ENCODE measurements at regions not wholly inside any gene's neighbourhood (a gene's known extent, or its start where the extent isn't known, plus 50 kb on each side); places are given as distances from the start of the nearest gene placed in this dataset.
A peak's percentile ranks its signal among the peaks of the same experiment; 100 is the strongest.
"Not testable (repeated sequence)": the region's sequence is repeated elsewhere in the genome, so short reads cannot be mapped to it uniquely, and the experiment has no call there.

DNA sequence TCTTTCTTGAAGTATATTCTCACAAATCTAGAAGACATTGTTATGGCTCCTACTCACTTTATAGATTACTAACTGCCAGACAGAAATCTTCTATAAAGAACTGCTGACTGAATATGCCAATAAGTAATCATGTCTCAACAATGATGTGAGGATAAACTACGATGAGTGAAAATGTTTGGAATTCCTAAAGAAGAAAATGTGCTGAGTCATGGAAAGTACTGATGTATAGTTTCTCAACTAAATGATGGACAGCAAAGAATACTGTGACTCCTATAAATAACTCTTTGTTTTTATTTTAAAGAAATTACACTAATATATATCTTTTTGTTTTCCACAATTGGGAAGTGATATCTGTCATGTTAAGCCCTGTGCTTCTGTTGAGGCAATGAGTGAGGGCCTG, 232.9 kb downstream of the LNPK start:
- no peak for DNase-seq (ENCODE audit: low read depth, low spot score)

DNA sequence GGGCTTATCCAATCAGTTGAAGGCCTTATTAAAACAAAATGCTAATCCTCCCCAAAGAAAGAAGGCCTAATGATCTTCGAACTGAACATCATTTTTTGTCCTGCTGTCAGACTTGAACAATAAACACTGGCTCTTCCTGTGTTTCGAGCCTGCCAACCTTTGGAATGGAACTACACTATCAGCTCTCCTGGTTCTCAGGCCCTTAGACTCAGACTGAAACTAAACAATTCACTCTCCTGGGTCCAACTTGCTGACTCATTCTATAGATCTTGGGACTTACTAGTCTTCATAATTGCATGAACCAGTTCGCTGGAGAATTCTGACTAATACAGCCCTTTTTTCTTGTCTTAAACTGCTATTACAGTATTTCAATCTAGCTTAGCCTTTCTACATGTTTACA, 235.2 kb downstream of the LNPK start:
- DNase-seq (ENCODE audit: low read depth, low spot score) = peak; percentile 14

DNA sequence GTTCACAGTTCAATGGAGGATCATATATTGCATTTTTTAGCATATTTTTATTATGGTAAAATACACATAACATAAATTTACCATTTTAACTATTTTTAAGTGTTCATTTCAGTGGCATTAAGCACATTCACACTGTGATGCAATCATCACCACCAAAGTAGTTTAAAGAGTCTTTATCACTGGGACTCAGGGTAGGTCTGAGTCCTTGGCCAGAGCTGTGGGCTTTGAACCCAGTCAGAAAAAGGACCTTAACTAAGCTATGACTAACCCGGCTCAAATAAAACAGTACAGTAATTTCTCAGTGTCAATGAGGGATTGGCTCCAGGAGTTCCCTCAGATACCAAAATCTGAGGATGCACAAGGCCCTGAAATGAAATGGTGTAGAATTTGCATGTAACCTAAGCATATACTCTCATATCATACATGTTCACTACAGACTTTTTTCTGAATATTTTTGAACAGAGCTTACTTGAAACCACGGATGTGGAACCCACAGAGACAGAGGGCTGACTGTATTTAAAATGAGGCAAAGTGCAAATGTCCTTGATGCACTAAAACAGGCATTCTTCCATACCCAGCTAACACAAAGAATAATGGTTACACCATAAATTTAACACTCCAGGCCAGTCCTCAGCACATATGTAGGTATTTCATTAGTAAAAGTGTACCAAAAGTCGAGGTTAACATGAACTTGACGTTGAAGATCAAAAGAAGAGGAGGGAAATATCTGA, 246.2 kb downstream of the LNPK start:
- DNase-seq (ENCODE audit: low read depth, low spot score) = no peak

DNA sequence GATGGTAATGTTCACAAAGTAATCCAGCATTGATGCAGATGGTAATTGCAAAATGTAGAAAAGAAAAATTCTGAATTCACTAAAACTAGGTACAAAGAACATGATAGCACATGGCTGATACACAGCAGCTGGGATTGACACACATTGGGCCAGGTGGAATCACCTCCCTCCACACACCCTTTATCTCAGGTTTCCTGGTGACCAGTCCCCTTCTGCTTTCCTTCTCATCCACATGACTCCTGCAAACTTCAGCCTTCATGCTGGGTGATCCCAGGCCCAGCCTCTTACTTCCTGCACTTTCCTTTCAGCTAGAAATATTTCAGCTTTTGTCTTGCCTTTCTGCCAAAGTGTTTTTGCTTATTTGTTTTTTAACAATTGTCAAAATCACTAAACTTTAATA, 246.9 kb downstream of the LNPK start:
- no peak for DNase-seq (ENCODE audit: low read depth, low spot score)

DNA sequence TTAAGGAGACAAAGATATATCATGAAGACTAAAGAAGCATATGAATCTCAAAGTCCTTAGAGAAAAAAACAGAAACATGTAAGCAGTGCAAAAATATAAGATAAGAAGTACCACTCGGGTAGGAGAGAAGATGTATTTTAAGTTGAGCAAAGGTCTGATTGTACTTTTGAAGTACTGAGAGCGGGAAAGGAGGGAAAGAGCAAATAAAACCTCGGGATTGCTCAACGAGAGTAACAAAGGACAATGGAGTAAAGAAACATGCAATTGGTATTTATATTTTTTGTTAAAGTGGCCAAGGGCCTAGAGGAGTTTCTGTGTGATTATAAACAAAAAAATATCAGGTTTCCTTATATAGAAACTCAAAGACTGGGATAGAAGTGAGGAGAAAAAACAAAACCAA, 251.9 kb downstream of the LNPK start:
- no peak for DNase-seq (ENCODE audit: low read depth, low spot score)

DNA sequence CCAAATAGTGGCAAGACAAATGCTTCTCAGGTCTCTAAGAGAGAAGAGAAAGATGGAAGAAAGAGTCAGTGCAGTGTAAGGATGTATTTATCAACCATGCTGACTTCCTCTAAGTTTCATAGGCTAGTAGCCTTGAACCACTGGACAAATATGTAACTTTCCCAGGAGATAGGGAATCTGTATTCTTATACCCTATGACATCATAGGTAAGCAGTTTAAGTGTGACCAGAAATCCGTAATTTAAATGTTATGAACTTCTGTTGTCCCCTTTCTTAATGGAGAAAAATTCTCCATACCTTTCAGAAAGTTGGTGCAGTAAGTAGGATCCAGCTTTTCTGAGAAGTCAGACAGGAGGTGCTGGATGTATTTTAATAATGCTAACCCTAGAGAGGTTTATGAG, 256.2 kb downstream of the LNPK start:
- DNase-seq (ENCODE audit: low read depth, low spot score) = no peak

DNA sequence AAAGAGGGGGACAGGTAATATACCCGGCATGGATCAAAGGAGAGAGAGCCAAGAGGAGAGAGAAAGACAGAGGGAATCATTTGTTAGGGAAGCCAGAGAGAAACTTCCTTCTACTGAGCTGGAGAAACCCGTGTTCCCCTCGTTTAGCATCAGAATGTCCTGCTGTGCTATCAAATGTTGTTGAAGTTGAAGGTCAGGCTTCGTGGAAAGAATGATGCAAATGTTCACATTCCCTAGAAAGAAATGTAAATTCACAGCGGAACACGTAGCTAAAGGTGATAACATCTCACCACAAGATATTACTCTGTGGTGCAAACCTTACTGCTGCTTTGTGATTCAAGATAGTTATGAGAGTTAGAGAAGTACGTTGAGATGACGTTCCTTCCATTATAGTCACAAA, 258.1 kb downstream of the LNPK start:
- no peak for DNase-seq (ENCODE audit: low read depth, low spot score)

DNA sequence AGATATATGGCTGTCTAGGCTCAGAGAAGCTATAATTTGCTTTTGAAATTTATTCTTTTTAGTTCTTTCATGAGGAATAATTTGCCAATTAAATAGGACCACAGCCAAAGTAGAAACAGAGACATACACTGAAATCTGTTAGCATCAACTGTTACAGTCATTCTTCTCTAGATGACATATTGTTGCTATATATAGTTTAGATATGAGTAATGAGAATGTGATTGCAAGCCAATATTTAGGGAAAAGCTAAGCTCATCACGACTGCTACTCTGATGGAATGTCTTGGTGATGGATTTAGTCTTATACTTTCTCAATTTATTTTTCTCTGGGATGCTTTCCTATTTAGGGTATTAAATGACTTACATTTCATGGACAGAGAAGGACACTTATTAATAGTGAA, 259.1 kb downstream of the LNPK start:
- no peak for DNase-seq (ENCODE audit: low read depth, low spot score)

DNA sequence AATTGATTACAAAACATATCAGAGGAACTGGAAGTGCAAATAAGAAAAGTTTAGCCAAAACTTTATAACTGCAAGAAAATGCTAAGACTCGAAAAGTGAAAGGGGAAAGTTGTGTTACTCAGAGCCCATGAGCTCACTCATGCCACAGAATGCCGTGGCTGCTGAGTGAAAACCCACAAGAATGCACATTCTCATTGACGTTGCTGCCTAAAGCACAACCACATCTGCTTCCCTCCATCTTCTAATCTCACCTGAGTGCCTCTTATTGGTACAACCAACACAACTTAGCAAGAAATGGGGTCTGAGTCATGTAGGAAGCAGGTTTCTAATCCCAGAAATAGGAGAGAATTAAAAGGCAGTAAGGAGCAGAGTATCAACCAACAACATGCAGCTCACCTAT, 259.7 kb downstream of the LNPK start:
- DNase-seq (ENCODE audit: low read depth, low spot score) = peak; percentile 88

DNA sequence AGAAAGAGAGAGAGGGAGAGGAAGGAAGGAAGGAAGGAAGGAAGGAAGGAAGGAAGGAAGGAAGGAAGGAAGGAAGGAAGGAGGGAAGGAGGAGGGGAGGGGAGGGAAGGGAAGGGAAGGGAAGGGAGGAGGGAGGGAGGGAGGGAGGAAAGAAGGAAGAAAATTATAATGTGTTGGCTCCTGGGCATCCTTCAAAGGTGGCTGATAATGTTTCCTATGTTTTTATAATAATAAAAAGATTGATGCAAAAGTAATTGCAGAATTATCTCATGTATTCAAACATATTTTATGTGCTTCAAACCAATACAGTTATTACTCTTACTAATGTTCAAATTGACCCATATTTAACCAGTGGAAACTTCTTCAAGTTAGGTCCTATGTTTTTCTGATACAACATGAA, 260.9 kb downstream of the LNPK start:
- DNase-seq (ENCODE audit: low read depth, low spot score) = no peak

DNA sequence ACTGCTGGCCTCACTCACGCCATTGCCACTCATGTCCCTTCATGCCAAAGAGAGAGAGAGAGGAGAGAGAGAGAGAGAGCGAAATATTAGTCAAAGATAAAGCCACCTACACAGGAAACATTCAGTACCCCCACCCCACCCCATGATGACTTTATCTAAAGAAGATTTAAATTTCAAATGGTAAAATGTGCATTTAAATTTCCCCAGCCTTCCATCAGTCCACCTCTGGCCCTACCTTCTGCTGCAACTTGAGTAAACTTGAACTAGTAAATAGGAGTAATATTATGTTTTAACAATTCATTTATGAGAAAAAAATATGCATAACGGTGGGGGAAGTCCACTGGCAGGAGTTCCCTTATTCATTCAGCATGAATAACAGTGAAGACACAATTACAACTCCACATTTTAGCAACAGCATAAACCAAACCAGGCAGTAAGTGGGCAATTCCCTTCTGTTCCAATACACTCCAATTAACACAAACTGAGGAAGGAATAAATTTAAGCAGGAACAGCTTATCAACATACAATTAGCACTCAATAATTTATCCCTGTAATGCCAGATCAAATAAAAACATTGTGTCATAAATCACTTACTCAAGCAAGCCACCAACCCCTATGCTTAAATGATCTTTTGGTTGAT, 264.2 kb downstream of the LNPK start:
- no peak for DNase-seq (ENCODE audit: low read depth, low spot score)

DNA sequence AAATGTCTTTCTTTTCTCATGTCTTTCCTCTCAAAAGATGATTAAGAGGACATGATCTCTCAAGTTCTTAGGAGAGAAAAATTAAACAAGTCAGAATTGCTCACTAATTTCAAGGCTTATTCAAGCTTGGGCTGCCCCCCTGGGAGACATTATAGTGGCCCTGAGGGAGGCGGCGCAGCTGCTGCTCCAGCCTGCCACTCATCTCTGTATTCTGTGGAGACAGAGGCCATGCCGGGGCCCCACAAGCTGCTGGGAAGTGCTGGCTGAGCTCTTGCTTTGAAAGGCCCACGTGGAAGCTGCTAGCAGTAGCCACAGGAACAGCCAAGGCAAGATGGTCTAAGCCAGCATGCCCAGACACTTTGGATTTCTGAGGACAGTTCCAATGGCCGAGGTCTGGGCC, 267.4 kb downstream of the LNPK start:
- DNase-seq (ENCODE audit: low read depth, low spot score) = no peak

DNA sequence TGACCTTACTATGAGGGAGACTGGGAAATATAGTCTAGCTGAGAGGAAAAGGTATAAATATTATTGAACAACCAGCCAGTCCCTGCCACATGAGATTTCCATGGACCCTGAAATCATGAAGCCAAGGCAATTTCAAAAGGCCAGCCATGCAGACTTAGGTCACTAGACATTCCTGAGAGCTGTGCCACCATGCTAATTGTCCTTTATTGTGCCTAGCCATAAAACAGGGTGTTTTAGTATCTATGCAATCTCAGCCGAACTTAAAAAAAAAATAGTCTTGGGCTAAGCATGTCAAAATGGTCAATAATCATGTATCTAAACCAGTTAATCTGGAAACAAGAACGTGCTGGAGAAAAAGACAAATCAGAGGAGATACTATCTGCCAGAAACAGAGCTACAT, 269.5 kb downstream of the LNPK start:
- no peak for DNase-seq (ENCODE audit: low read depth, low spot score)

DNA sequence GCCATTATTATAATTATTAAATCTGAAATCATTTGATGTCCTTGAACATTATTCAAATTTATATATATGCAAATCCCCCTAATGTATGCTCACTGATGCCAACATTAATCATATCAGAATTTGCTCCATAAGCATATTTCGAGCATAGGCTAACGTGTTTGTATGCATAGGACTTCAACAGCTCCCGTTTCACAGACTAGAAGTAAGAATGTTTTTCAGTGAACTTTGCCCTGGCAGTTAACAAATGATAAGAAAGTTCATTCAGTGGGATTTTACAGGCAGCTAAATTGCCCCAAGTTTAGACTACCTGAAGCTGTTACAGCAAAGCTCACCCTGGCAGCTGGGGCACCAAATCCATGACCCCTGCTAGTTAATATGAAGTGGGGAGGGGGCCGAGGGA, 272.0 kb downstream of the LNPK start:
- no peak for DNase-seq (ENCODE audit: low read depth, low spot score)

DNA sequence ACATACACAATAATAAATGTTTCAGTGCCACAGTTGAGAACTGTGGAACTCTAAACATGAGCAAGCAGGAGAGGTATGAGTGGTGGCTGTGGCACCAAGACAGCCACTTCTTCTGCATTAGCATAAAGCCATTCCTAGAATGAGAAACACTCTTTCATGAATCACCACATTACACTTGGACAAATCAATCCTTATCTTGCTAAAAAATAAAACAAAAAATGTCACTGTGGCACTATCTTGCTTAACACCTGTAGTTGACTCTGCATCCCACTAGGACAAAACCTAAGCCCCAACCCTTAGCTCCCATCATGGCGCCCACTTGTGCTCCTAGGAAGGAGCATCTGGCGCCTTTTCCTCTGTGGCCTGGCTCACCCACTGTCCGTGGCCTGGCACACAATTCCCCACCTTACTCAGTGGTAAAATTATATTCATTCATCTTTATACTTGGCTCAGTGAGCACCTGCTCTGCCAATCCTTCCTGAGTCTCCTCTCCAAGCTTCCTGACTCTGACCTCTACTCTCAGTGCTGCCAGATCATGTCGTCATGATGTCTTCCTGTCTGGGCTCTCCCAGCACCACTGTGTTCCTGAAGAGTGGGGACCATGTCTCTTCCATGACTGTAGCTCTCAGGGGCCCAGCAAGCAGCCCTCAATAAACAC, 272.9 kb downstream of the LNPK start:
- DNase-seq (ENCODE audit: low read depth, low spot score) = no peak

DNA sequence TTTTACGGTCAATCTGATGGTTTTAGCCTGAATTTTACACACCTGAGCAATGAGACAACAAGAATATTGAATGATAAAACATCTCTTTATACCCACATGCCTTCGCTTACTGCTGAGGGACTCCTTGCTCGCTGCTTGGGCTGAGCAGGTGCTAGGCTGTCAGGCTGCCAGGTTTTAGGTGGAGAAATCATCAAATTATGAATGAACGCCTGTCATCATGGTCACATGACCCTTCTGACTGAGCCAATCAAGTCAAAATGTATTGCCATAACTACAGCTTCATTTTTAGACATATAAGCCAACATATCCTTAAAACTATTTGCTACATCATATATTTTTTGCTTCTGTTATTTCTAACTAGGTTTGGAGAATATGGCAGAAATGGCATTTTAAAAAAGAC, 274.0 kb downstream of the LNPK start:
- DNase-seq (ENCODE audit: low read depth, low spot score) = no peak

DNA sequence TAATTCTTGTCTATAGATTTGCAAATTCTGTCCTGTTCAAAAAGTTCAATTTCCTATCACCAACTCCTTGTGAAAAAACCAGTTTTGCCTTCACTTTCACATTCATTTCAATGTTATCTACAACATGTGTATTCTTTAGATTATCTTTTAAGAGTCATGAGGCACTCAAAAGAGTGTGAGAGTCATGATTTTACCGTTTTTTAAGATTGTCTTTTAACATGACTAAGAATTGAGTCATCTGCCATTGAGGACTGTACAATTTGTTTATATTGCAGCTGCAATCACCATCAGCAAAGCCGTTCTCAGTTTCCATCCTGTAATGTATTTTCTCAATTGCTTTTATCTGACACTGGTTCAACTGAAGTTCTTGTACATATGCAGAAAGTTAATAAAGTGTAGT, 275.8 kb downstream of the LNPK start:
- peak; percentile 26 for DNase-seq (ENCODE audit: low read depth, low spot score)

DNA sequence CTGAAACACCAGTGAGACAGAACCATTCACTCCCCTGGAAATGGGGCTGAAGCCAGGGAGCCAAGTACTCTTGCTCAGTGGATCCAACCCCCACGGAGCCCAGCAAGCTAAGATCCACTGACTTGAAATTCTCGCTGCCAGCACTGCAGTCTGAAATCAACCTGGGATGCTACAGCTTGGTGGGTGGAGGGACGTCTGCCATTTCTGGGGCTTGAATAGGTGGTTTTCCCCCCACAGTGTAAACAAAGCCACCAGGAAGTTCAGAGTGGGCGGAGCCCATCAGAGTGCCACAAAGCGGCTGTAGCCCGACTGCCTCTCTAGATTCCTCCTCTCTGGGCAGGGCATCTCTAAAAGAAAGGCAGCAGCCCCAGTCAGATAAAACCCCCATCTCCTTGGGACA, 292.8 kb downstream of the LNPK start:
- no peak for DNase-seq (ENCODE audit: low read depth, low spot score)

DNA sequence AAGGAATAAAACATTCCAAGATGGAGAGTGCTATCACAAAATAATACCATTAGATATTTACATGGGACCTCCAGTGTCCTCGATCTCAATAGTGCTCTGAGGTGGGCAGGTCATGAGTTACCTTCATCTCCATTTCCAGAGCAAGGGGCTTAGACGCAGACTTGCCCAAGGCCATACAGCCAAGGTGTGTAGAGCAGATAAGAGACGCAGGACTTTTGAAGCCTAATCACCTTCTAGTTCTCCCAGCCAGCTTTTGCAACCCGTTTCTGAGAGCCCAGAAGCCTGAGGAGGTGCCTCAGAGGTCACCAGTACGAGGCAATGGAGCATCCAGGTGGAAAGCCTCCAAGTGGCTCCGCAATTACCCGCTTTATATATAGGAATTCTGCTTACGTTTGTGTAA, 294.7 kb downstream of the LNPK start:
- DNase-seq (ENCODE audit: low read depth, low spot score) = no peak

DNA sequence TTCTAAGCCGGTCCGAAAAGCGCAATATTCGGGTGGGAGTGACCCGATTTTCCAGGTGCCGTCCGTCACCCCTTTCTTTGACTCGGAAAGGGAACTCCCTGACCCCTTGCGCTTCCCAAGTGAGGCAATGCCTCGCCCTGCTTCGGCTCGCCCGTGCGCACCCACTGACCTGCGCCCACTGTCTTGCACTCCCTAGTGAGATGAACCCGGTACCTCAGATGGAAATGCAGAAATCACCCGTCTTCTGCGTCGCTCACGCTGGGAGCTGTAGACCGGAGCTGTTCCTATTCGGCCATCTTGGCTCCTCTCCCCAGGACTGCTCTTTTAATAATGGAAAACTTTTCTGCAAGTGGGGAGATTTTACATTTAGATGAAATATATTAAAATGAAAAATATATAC, 297.5 kb downstream of the LNPK start:
- not testable (repeated sequence) for DNase-seq (ENCODE audit: low read depth, low spot score)

DNA sequence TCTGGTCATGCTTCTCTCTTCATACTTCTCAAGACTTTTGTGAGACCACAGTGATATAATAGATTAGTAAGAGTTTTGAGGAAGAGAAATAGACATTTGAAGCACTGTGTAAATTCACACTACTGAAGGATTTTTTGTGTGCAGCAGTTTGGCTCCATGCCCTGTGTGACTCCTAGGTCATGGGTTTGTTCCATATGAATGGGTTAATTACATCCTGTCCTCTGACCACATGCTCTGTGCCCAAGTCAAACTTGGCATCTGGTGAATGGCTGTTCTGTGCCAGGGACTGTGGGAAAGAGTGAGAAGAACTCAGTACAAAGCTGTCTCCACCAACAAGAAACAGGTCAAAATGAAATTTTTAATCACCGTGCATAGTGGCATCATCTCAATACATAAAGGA, 304.0 kb downstream of the LNPK start:
- peak; percentile 3 for DNase-seq (ENCODE audit: low read depth, low spot score)

DNA sequence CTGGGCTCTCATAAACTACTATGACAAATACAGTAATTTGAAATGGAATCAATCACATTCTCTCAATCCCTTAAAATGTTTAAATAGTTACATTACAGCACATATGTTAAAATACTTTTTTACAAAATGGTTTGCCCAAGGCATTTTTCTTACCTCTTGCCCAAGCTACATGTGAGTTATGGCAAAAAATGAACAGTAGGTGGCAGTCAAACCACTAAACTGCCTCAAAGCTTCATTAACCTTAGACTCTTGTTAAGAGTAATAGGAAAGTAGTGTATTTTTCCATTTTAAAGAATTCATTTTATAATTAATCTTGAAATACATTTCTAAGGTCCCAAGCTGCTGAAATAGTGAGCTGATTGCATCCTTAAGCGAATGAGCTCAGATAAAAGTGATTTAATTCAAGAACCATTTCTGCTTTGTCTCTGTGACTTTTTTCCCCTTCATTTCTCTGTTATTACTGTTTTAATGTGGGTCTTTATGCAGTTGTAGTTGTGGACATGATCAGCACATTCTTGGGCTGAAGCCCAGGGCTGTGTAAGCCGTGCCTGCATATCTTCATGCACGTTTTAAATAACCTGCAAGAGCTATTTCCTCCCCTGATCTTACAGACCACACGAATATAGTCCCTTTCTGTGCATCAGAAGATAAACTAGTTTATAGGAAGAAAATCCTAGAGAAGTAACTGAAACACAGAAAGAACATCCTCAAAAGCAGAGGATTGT, 311.8 kb downstream of the LNPK start:
- DNase-seq (ENCODE audit: low read depth, low spot score) = peak; percentile 85

DNA sequence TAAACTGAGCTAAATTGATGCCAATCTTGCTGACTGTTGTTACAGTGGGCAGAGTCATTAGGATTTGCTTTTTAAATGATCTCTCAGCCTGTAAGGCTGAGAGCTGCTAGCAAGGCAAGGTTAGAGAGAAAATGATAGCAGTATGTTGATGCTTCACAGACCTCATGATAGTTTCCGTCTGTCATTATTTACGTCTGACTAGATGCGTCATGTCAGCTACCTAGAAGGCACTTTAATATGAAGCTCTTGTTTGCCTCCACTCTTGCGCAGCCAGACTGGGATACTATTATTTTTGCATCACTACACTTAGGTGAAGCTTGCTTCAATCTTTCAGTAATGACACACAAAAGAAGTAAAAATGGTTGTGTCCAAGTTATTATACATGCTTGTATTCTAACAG, 313.8 kb downstream of the LNPK start:
- no peak for DNase-seq (ENCODE audit: low read depth, low spot score)
